OCI-LY7 (cell line): ENCODE measurements at regions not wholly inside any gene's neighbourhood (a gene's known extent, or its start where the extent isn't known, plus 50 kb on each side); places are given as distances from the start of the nearest gene placed in this dataset.

Source experiments
- CTCF ChIP-seq: fragments of 200-600 bp; sonication (generic); conservative IDR thresholded peaks from 2 replicates; pipeline ENCODE4 v1.5.1; 2014; ENCODE audit warnings: mild to moderate bottlenecking, antibody characterized with exemption, low read length, moderate library complexity, mixed read lengths
- EZH2phosphoT487 ChIP-seq: fragments of 200-600 bp; sonication (generic); IDR thresholded peaks from 2 replicates; pipeline ENCODE4 v1.6.1; 2018; ENCODE audit warnings: low read depth, borderline replicate concordance, mild to moderate bottlenecking, mixed run types, antibody characterized with exemption, low read length, moderate library complexity, mixed read lengths

GRCh38 chr11:71112990-71113389 lies 139.4 kb downstream of the SHANK2 start:
- no peak for TF ChIP-seq CTCF
- no peak for TF ChIP-seq EZH2phosphoT487
